H9 (cell line): ENCODE measurements at regions not wholly inside any gene's neighbourhood (a gene's known extent, or its start where the extent isn't known, plus 50 kb on each side); places are given as distances from the start of the nearest gene placed in this dataset.

Experiments used
- DNase-seq: peaks from one replicate; pipeline ENCODE4 v3.0.0-alpha.2; 2017
- H2AFZ ChIP-seq: one replicate; pipeline ENCODE4 v1.6.1; 2013; ENCODE audit warnings: mild to moderate bottlenecking, low read length, control low read depth, moderate library complexity
- H2AK5ac ChIP-seq: 2 replicates; pipeline ENCODE4 v1.6.1; 2013; ENCODE audit warnings: low read length, control low read depth, mixed read lengths; ENCODE audit not compliant: insufficient read length
- H2BK120ac ChIP-seq: one replicate; pipeline ENCODE4 v1.6.1; 2013; ENCODE audit warnings: low read depth, mild to moderate bottlenecking, low read length, control low read depth, inconsistent platforms; ENCODE audit not compliant: poor library complexity, severe bottlenecking
- H2BK12ac ChIP-seq: 2 replicates; pipeline ENCODE4 v1.6.1; 2013; ENCODE audit warnings: low read length, control low read depth, mixed read lengths, low read depth; ENCODE audit not compliant: insufficient read length
- H2BK15ac ChIP-seq: 2 replicates; pipeline ENCODE4 v1.6.1; 2013; ENCODE audit warnings: low read depth, low read length, control low read depth
- H2BK20ac ChIP-seq: one replicate; pipeline ENCODE4 v1.6.1; 2013; ENCODE audit warnings: low read depth, mild to moderate bottlenecking, low read length, control low read depth, inconsistent platforms; ENCODE audit not compliant: poor library complexity, severe bottlenecking
- H2BK5ac ChIP-seq: 2 replicates; pipeline ENCODE4 v1.6.1; 2013; ENCODE audit warnings: low read length, control low read depth, mixed read lengths; ENCODE audit not compliant: insufficient read length
- H3K14ac ChIP-seq: 2 replicates; pipeline ENCODE4 v1.6.1; 2013; ENCODE audit warnings: low read length, control low read depth; ENCODE audit not compliant: insufficient read depth
- H3K18ac ChIP-seq: 2 replicates; pipeline ENCODE4 v1.6.1; 2013; ENCODE audit warnings: low read depth, mild to moderate bottlenecking, mixed read lengths, low read length, control low read depth; ENCODE audit not compliant: insufficient read length
- H3K23ac ChIP-seq: 2 replicates; pipeline ENCODE4 v1.6.1; 2013; ENCODE audit warnings: low read length, control low read depth, mixed read lengths, low read depth; ENCODE audit not compliant: insufficient read length
- H3K23me2 ChIP-seq: 2 replicates; pipeline ENCODE4 v1.6.1; 2013; ENCODE audit warnings: low read depth, mild to moderate bottlenecking, mixed read lengths, low read length, control low read depth; ENCODE audit not compliant: insufficient read length, poor library complexity, severe bottlenecking
- H3K27ac ChIP-seq: 2 replicates; pipeline ENCODE4 v1.5.1; 2013; ENCODE audit warnings: low read length, control low read depth, mixed read lengths, low read depth; ENCODE audit not compliant: insufficient read length
- H3K27me3 ChIP-seq: 2 replicates; pipeline ENCODE4 v1.6.1; 2013; ENCODE audit warnings: low read length, control low read depth, inconsistent platforms; ENCODE audit not compliant: insufficient read depth
- H3K4ac ChIP-seq: 2 replicates; pipeline ENCODE4 v1.6.1; 2013; ENCODE audit warnings: low read depth, mild to moderate bottlenecking, control low read depth, inconsistent platforms, low read length, moderate library complexity
- H3K4me1 ChIP-seq: 2 replicates; pipeline ENCODE4 v1.6.1; 2013; ENCODE audit warnings: low read length, control low read depth, inconsistent platforms; ENCODE audit not compliant: insufficient read depth
- H3K4me2 ChIP-seq: 2 replicates; pipeline ENCODE4 v1.6.1; 2013; ENCODE audit warnings: low read length, control low read depth, mixed read lengths; ENCODE audit not compliant: insufficient read length, insufficient read depth
- H3K56ac ChIP-seq: 2 replicates; pipeline ENCODE4 v1.6.1; 2013; ENCODE audit warnings: low read depth, mild to moderate bottlenecking, mixed read lengths, low read length, control low read depth; ENCODE audit not compliant: insufficient read length
- H3K79me1 ChIP-seq: 2 replicates; pipeline ENCODE4 v1.6.1; 2013; ENCODE audit warnings: low read depth, mild to moderate bottlenecking, moderate library complexity, low read length, control low read depth, inconsistent platforms; ENCODE audit not compliant: insufficient read depth, poor library complexity, severe bottlenecking
- H3K79me2 ChIP-seq: 2 replicates; pipeline ENCODE4 v1.6.1; 2013; ENCODE audit warnings: low read length, control low read depth, inconsistent platforms; ENCODE audit not compliant: insufficient read depth
- H3K9ac ChIP-seq: 2 replicates; pipeline ENCODE4 v1.6.1; 2013; ENCODE audit warnings: low read length, control low read depth, mixed read lengths; ENCODE audit not compliant: insufficient read length; ENCODE audit errors: extremely low read depth
- H3K9me3 ChIP-seq: one replicate; pipeline ENCODE4 v1.6.1; 2013; ENCODE audit warnings: low read depth, low read length, inconsistent platforms; ENCODE audit not compliant: control insufficient read depth
- H3T11ph ChIP-seq: one replicate; pipeline ENCODE4 v1.6.1; 2013; ENCODE audit warnings: mild to moderate bottlenecking, low read length, control low read depth, inconsistent platforms
- H4K20me1 ChIP-seq: one replicate; pipeline ENCODE4 v1.6.1; 2013; ENCODE audit not compliant: control insufficient read depth, insufficient read length, insufficient read depth
- H4K5ac ChIP-seq: 2 replicates; pipeline ENCODE4 v1.6.1; 2013; ENCODE audit warnings: low read depth, mild to moderate bottlenecking, mixed read lengths, low read length, control low read depth; ENCODE audit not compliant: insufficient read length
- H4K8ac ChIP-seq: replicated peaks from 2 replicates; pipeline ENCODE4 v1.6.1; 2013; ENCODE audit warnings: low read length, control low read depth, mixed read lengths, low read depth; ENCODE audit not compliant: insufficient read length
- H4K91ac ChIP-seq: 2 replicates; pipeline ENCODE4 v1.6.1; 2013; ENCODE audit warnings: low read depth, mild to moderate bottlenecking, moderate library complexity, mixed read lengths, low read length, control low read depth; ENCODE audit not compliant: insufficient read length
- H3K27ac Mint-ChIP-seq, 3 experiments: 2 replicates in 2 of 3; 3 replicates in 1 of 3; pipeline ENCODE4 v1.8.0; 2020 to 2021; ENCODE audit warnings: mixed read lengths in 3 of 3, mild to moderate bottlenecking in 1 of 3, moderate library complexity in 1 of 3
- H3K27me3 Mint-ChIP-seq: 2 replicates; pipeline ENCODE4 v1.8.0; 2021; ENCODE audit warnings: low read depth, mild to moderate bottlenecking, moderate library complexity, mixed read lengths
- H3K36me3 Mint-ChIP-seq, 3 experiments: 2 replicates in 2 of 3; 3 replicates in 1 of 3; pipeline ENCODE4 v1.8.0; 2020 to 2021; ENCODE audit warnings: low read depth in 3 of 3, mixed read lengths in 3 of 3; ENCODE audit not compliant: insufficient read depth in 1 of 3
- H3K4me1 Mint-ChIP-seq, 2 experiments: 2 replicates each; pipeline ENCODE4 v1.8.0; 2020; ENCODE audit warnings: mixed read lengths in 2 of 2
- H3K4me3 Mint-ChIP-seq, 2 experiments: 2 replicates in 1 of 2; 3 replicates in 1 of 2; pipeline ENCODE4 v1.8.0; 2020 to 2021; ENCODE audit warnings: mild to moderate bottlenecking in 2 of 2, mixed read lengths in 2 of 2, moderate library complexity in 1 of 2
- H3K9me3 Mint-ChIP-seq, 2 experiments: 2 replicates in 1 of 2; 3 replicates in 1 of 2; pipeline ENCODE4 v1.8.0; 2020; ENCODE audit warnings: mild to moderate bottlenecking in 2 of 2, mixed read lengths in 2 of 2, moderate library complexity in 1 of 2
- TF ChIP-seq, protein P1 (sequence below): fragments of 200-600 bp; sonication (generic); conservative IDR thresholded peaks from 3 replicates; pipeline ENCODE4 v1.8.0; 2021; ENCODE audit warnings: antibody characterized with exemption, mild to moderate bottlenecking

DNA sequence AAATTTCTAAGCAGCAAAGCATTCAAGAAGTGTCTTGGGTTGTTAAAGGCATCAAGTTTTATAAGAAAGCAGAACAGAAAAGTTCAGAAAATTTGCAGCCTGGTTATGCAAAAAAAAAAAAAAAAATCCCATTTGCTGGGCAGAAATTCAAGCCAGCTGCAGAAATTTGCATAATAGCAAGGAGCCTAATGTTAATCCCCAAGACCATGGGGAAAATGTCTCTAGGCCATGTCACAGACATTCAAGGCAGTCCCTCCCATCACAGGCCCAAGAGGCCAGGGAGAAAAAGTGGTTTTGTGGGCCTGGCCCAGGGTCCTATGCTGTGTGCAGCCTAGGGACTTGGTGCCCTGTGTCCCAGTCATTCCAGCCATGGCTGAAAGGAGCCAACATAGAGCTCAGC is 269.0 kb upstream of the SLC39A10 start:
- no peak overlapping the region for H2BK15ac ChIP-seq
- peak overlapping the region in 1 of 3 experiments; percentile 60; a peak in 1 of 7 replicates for H3K27ac Mint-ChIP-seq
- no peak overlapping the region for H3K14ac ChIP-seq
- H3K56ac ChIP-seq: no peak overlapping the region
- H2BK5ac ChIP-seq: no peak overlapping the region
- H3K4ac ChIP-seq: no peak overlapping the region
- no peaks in the 10 kb centered on the region for H4K20me1 ChIP-seq
- no peak overlapping the region for H4K91ac ChIP-seq
- H3K18ac ChIP-seq: no peak overlapping the region
- DNase-seq: no peak
- no peak overlapping the region for H2AFZ ChIP-seq
- no peak overlapping the region for H3K23ac ChIP-seq
- H4K5ac ChIP-seq: no peak overlapping the region
- no peak overlapping the region for H3K27ac ChIP-seq
- no peaks in the 10 kb centered on the region for H3K23me2 ChIP-seq
- H4K8ac ChIP-seq: no peak overlapping the region
- H3K4me1 Mint-ChIP-seq: no peaks in the 10 kb centered on the region
- no peak overlapping the region for H2BK12ac ChIP-seq
- no peak overlapping the region for H2BK120ac ChIP-seq
- H3K79me1 ChIP-seq: no peaks in the 10 kb centered on the region
- H2BK20ac ChIP-seq: no peak overlapping the region
- H3K27me3 Mint-ChIP-seq: no peaks in the 10 kb centered on the region
- TF ChIP-seq, protein P1, sequence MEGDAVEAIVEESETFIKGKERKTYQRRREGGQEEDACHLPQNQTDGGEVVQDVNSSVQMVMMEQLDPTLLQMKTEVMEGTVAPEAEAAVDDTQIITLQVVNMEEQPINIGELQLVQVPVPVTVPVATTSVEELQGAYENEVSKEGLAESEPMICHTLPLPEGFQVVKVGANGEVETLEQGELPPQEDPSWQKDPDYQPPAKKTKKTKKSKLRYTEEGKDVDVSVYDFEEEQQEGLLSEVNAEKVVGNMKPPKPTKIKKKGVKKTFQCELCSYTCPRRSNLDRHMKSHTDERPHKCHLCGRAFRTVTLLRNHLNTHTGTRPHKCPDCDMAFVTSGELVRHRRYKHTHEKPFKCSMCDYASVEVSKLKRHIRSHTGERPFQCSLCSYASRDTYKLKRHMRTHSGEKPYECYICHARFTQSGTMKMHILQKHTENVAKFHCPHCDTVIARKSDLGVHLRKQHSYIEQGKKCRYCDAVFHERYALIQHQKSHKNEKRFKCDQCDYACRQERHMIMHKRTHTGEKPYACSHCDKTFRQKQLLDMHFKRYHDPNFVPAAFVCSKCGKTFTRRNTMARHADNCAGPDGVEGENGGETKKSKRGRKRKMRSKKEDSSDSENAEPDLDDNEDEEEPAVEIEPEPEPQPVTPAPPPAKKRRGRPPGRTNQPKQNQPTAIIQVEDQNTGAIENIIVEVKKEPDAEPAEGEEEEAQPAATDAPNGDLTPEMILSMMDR: no peak
- H3K79me2 ChIP-seq: no peaks in the 10 kb centered on the region
- H3K9ac ChIP-seq: no peak overlapping the region
- peaks cover 0 to 6% (median 0%) of the 10 kb centered on the region in 3 experiments; a peak in 2 of 7 replicates for H3K36me3 Mint-ChIP-seq
- no peak overlapping the region for H2AK5ac ChIP-seq
- no peak overlapping the region for H3T11ph ChIP-seq
- no peaks in the 10 kb centered on the region for H3K9me3 ChIP-seq
- no peaks in the 10 kb centered on the region for H3K27me3 ChIP-seq
- H3K4me2 ChIP-seq: no peak overlapping the region
- H3K4me3 Mint-ChIP-seq: no peak overlapping the region
- H3K9me3 Mint-ChIP-seq: peaks cover 0 to 5% of the 10 kb centered on the region in 2 experiments; a peak in 1 of 5 replicates
- H3K4me1 ChIP-seq: no peaks in the 10 kb centered on the region
